Astrocyte (in vitro differentiated cells and primary cell): ENCODE measurements at regions not wholly inside any gene's neighbourhood (a gene's known extent, or its start where the extent isn't known, plus 50 kb on each side); places are given as distances from the start of the nearest gene placed in this dataset.

Experiments
- CTCF ChIP-seq: IDR thresholded peaks from 2 replicates; pipeline ENCODE4 v1.5.1; 2011; ENCODE audit warnings: low read depth, mild to moderate bottlenecking, inconsistent platforms, low read length, moderate library complexity; ENCODE audit not compliant: insufficient read depth
- EZH2 ChIP-seq: IDR thresholded peaks from 2 replicates; pipeline ENCODE4 v1.6.1; 2012; ENCODE audit warnings: mild to moderate bottlenecking, low read length, inconsistent platforms; ENCODE audit not compliant: insufficient read depth

GRCh38 chr4:18953613-18954012, 932.1 kb upstream of the LCORL start:
- no peak for TF ChIP-seq CTCF
- TF ChIP-seq EZH2: no peak
